PC-3 (cell line): ENCODE measurements at regions not wholly inside any gene's neighbourhood (a gene's known extent, or its start where the extent isn't known, plus 50 kb on each side); places are given as distances from the start of the nearest gene placed in this dataset.

Source experiments
- EZH2 ChIP-seq: fragments of 300-600 bp; sonication (generic); IDR thresholded peaks from one replicate; pipeline ENCODE4 v1.6.1; 2017; ENCODE audit warnings: antibody characterized with exemption, mild to moderate bottlenecking, low read length; ENCODE audit not compliant: unreplicated experiment
- TF ChIP-seq, protein P1 (sequence below): fragments of 300-600 bp; sonication (generic); conservative IDR thresholded peaks from 2 replicates; pipeline ENCODE4 v1.5.1; 2017; ENCODE audit warnings: antibody characterized with exemption, low read depth, mild to moderate bottlenecking, low read length

GRCh38 chr7:153390955-153391354 is 631.4 kb downstream of the ACTR3B start:
- TF ChIP-seq, protein P1, sequence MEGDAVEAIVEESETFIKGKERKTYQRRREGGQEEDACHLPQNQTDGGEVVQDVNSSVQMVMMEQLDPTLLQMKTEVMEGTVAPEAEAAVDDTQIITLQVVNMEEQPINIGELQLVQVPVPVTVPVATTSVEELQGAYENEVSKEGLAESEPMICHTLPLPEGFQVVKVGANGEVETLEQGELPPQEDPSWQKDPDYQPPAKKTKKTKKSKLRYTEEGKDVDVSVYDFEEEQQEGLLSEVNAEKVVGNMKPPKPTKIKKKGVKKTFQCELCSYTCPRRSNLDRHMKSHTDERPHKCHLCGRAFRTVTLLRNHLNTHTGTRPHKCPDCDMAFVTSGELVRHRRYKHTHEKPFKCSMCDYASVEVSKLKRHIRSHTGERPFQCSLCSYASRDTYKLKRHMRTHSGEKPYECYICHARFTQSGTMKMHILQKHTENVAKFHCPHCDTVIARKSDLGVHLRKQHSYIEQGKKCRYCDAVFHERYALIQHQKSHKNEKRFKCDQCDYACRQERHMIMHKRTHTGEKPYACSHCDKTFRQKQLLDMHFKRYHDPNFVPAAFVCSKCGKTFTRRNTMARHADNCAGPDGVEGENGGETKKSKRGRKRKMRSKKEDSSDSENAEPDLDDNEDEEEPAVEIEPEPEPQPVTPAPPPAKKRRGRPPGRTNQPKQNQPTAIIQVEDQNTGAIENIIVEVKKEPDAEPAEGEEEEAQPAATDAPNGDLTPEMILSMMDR, result no peak
- TF ChIP-seq EZH2, result no peak
